ENCODE measurements at regions not wholly inside any gene's neighbourhood (a gene's known extent, or its start where the extent isn't known, plus 50 kb on each side); places are given as distances from the start of the nearest gene placed in this dataset.

DNA sequence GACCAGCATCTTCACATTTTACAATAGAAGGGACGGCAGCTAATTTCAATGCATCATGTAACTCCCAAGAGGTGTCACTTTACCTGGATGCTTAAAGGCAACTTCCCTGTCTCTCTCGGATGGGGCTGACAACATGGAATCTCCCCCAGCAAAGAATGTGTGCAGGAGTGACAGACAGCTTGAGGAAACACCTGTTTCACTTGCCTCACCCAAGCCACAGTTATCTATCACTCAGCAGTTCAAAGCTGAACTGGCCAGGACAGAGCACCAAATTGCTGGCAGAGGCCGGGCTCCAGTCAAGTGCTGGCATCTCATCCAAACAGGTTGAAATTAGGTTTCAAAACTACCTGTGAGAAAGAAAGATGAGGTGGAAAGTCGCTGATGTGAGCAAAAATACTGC lies 538.0 kb upstream of the PLXNA2 start:
- no peak for DNase-seq (ENCODE audit: low read depth in 2 of 2)

DNA sequence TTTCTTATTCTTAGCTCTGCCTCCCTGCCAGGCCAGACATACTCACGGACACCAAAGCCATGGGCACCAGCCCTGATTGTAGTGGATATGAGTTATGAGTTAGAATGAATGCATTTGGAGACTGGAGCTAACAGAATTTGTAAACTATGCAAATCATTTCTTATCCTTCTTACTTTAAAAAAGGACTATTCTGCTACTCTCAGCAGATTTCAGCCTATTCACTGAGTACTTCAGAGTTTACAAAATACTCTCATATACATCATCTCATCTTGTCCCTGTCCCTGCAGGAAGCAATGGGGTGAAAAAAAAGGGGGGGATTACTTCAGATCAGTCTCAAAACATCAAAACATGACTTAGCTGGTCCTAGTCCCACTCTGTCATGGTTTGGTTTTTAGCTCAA lies 541.4 kb upstream of the PLXNA2 start:
- DNase-seq (ENCODE audit: low read depth in 2 of 2), result no peak

DNA sequence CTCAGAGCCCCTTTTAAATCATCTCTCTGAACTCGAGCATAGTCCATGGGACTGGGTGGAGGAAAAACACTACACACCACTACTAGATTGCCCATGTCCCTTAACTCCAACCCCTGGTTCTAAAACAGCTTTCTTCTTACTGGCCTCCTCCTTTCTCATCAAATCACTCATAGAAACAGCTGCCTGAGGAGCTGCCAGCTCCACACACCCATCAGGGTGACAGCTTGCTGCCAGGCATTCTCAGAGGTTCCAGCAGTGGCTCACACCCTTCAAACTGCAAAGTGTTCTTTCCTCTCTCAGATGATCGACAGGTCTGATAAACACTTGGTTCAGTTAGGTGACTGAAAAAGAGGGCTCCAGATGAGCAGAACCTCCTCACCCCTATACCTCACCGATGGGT lies 543.0 kb upstream of the PLXNA2 start:
- DNase-seq (ENCODE audit: low read depth in 2 of 2), result no peak

DNA sequence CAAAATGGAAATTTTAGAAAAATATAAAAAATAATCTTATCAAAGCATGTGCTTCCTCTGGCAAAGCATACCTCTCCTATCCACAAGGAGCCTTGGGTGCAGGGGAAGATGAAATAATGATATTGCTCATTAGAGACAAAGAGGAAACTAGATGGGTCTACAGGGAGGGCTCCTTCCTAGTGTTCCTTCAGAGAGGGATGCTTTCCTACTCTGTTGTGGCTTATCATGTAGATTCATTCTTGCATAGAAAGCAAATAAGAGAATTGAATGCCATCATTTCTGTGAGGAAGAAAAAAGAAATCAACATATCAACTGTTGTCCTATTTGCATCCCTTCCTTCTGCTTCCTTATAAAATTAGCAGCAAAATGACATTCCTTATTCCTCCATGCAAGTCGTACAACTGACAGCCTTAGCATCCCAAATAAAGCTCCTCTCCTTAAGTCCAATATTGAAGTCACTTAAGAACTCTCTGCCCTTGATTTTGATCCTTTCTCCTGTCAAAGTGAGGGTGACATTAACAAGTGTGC lies 543.9 kb upstream of the PLXNA2 start:
- DNase-seq (ENCODE audit: low read depth in 2 of 2), result no peak

DNA sequence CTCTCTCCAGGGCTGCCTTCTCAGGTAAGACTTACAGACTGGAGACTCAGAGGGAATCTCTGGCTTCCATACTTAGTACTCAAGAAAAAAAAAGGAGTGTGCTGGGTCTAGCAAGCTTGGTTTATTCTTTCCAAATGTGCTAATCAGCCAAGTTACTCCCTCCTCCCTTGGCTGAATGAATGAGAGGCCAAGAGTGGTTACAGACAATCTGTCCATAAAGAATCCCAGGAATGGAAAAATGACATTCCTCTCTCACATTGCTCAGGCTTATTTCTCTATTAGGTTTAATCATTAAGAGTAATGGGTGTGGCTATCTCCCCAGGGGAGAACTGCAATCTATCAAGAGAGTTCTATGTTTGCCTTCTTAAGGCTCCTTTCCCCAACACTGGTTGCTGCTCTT lies 547.3 kb upstream of the PLXNA2 start:
- DNase-seq (ENCODE audit: low read depth in 2 of 2), result no peak

DNA sequence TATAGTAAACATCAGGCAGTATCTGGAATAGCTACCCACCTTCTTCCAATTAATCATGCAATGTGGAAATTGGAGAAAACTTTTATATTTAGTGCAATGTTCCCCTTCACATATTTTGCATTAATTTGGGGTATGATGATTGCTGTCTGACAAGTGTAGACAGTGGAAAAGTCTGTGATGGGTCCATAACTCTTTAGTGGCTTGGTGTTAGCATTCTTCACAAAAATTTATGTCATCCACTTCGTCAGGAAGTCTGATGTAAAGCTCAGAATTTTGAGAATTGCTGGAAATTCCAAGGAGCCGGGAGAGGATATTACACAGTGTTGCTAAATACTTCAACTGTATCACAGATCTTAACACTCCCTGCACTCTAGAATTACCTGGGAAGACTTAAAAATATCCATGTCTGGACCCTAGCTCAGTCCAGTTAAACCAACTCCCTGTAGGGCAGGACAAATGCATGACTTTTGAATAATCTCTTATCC lies 549.7 kb upstream of the PLXNA2 start:
- no peak for DNase-seq (ENCODE audit: low read depth in 2 of 2)

DNA sequence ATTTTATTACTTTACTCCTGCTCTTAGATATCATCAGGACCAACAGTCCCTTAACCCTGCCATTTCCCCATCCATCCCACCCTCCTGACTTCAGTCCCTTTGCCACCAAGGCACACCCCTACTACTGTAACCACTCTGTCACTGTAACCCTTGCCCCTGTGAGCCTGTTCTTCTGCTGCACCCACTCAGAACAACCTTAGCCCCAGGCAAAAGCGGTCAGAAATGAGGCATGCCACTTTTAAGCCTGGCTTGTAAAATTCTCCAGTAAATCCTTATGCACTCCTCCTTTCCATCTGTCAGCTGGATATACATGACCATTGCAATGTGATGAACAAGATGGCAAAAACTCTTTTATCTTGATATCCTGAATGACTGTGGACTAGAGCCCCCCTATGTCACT lies 555.0 kb upstream of the PLXNA2 start:
- no peak for DNase-seq (ENCODE audit: low read depth in 2 of 2)

DNA sequence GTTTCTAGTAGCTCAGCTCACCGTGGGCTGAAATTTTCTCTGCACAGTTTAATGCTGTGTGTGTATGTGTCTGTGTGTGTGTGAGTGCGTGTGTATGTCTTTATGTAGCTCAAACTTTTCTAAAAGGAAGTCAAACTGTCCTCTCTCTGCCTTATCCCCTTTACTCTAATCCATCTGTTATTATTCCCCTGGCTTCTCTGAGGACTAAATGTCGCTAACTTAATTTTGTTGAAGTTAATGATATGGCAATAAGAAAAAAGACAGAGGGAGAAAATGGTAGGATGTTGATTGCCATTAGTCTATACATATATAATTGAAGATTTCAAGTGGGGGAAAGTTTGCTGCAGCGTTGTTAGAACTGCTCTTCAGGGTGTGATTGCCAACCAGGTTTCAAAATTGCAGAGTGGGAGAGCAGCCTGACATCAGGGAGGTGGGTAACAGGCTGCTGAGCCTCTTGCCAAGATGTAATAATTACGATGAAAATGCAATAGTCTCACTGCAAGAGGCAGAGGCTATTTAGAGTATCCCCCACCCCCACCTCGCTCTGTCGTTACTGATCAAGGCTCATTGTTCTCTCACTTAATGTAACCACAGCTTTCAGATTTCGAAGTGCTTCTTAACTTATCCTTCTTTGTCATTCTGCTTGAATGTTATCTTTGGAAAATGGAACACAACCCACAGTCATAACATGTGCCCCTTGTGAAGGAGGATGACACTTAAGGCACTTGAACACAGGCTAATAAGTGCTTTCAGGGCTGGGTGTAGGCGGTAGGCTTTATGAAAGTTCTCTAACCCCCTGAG lies 559.0 kb upstream of the PLXNA2 start:
- no peak for DNase-seq (ENCODE audit: low read depth in 2 of 2)

DNA sequence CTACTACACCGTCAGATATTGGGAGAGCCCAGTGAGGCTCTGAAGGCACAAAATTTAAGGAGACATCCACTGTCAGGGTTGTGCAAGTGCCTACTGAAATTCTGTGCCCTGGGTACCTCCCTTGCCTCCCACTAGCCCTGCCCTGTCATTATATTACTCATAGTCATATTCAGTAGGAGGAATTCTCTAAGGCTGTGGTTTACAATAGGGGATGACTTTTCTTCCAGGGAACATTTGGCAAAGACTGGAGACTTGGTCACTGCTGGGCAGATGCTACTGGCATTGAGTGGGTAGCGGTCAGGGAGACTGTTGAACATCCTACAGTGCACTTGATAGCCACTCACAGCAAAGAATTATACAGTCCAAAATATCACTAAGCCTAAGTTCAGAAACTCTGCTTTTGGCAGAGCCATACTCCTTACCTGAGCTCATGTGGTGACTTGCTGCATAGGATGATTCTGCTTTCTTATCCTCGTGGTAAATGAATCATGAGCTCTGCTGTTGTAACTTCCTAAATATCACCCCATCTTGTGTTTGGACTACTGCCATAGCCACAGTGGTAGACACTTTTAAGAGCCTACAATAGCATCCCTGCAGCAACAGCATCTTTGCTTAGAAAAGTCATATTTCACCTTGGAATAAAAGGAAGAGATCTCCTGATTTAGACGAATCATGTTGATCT lies 563.4 kb upstream of the PLXNA2 start:
- DNase-seq (ENCODE audit: low read depth in 2 of 2), result no peak

DNA sequence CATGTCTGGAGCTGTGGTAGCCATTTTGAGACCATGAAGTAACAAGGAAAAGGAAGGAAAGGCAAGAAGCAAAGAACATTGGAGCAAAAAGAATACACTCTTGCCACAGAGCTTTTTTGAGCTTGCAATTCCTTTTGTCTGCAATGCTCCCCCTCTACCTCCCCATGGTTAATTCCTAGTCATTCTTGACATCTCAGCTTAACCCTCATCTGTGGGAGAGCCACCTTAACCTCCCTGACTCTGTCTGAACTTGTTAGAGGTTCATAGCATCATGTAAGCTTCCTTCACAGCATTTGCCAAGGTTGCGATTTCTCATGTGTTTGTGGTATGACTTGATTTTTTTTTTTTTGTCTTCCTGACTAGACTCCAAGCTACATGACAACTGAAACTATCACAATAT lies 564.1 kb upstream of the PLXNA2 start:
- DNase-seq (ENCODE audit: low read depth in 2 of 2), result no peak

DNA sequence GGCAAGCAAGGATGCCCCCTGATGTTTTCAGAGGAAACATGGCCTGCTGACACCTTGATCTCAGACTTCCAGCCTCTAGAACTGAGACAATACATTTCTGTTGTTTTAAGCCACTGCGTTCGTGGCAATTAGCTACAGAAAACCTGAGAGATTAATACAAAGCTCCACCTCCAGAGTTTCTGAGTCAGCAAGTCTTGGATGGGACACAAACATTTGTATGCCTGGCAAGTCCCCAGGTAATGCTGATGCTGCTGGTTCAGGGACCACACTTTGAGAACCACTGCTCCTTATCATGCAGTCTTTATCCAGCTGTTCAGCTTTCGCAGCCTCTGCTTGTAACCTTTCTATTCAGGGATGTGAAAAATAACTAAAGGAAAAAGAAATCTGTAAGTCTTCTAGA lies 565.7 kb upstream of the PLXNA2 start:
- DNase-seq (ENCODE audit: low read depth in 2 of 2), result no peak

DNA sequence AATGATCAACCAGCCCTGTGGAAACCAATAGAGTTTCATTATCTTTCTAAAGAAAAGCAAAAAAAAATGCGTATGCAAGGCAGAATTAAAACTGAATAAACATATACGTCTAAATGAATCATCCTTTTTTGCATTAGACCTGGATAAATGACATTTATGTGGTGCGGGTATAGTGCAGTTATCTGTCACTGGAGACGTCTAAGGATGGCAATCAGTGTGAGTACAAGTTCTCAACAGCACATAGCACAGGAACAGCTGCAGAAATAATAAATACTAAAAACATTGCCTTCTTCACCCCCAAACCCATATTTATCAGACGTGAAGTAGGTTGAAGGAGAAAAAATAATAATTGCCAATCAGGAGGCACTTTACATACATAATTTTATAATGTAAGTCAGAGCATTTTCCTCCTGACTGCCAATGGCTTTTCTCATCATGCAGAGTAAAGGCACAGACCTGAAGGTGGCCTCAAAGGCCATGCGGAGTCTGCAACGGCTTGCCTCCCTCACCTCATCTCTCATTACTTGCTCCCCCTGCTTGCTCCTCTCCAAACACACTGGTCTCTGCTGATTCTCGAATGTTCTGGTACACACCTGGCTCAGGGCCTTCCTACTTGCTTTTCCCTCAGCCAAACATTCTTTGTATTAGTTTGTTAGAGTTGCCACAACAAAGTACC lies 574.7 kb upstream of the PLXNA2 start:
- DNase-seq (ENCODE audit: low read depth in 2 of 2), result no peak

DNA sequence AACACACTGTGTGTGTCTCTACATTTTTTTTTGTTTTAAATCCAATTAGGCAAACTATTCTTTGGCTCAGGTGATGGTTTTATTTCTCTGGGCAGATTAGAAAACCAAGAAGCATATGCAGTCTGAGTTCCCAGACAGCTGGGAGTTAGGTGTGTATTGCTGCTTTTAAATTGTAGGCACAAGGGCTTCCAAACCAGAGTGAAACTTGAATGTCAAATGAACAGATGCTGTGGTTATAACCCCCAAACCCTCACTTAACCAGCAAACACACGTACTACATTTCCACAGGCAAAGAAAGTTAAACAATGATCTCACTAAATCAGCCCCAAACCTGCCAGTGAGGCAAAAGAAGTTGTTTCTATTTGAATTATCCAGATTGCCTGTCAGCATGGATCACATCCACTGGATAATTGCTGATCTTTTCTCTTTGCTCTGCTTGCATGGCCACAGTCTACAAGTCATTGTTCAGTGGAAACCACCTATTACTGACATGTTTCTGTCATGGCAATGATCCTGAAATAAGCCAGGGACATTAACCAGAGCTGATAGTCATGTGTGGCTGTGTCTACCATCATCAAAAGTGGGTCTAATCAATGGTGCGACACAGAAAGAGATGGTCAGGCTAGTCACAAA lies 576.5 kb upstream of the PLXNA2 start:
- no peak for DNase-seq (ENCODE audit: low read depth in 2 of 2)

DNA sequence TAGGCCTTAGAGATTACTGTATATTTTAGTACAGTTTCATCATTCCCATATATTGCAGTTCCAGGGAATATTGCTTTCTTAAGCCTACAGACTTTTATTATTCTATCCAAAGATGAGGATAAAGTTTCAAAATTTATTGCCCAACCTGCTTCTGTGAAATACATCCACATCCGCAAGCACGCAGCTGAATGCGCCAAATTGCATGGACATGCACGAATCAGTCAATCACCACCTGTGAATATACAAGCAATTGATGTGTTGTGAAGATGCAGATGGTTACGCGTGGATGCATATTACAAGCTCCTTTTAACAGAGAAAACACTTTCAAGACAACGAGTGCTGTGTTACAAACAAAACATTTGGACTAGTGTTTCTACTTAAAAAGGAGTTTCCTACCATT lies 577.8 kb upstream of the PLXNA2 start:
- no peak for DNase-seq (ENCODE audit: low read depth in 2 of 2)

DNA sequence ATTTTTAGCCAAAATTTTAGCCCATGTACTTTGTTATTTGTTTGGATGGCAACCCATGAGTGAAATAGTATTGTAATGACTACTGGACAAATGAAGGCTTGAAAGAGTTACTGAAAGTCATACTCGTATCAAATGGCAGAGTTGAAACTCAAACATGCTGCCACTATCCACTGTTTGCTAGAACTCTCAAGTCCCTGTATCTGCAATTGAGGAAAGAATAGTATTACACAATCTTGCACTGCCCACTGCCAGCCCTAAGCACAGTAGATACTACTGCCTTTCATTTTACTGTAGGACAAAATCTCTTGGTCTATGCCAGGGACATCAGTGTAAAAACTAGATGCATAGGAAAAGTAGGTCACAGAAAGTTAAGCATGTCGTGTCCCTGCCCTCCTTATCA lies 581.1 kb upstream of the PLXNA2 start:
- DNase-seq (ENCODE audit: low read depth in 2 of 2), result no peak

DNA sequence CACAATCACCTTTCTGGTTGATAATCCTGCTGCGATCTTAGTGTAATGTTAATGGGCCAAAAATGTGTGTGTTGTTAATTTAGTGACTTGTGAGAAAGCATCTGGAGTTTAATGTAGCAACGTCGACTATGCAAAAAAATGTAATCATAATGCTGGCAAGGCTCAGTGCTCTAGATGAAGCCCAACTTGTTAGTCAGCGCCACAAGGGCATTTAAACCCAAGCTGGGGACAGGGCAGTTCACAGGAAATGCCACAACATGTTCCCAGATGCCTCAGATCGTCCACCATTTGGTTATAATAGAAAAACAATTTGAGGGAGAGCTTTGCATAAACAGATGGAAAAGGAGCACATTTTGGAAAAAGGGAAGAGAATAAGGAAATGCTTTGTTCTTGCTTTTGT lies 585.4 kb upstream of the PLXNA2 start:
- DNase-seq (ENCODE audit: low read depth in 2 of 2), result no peak

DNA sequence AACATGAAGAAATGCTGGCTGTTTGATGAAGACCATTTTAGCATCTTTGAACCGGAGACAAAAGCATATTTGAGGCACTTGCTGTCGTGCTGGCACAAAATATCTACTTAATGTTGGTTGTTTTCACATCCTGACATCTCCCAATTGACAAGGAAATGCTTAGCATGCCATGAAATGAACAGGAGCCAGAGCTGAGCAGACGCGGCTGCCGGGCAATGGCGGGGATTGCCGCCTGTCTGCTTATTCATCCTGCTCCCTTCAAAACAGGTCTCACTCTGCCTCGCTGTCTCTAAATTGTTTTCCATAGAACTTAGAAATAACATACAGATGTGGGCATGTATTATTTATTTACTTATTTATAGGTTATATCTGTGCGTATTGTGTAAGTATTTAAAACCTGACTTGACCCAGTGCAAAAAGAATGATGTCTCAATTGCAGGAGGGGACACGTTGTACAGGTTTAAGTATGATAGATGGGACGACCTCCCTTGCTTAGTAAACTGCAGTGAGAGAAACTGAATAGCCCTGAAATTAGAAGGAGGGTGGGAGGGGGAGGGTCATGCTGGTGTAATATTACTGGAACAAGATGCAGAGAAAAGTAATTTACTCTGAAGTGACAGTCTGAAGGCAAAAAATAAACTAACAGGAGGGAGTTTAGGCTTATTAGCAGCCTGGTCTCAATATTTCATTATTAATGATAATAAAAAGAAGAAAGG lies 590.4 kb upstream of the PLXNA2 start:
- no peak for DNase-seq (ENCODE audit: low read depth in 2 of 2)

DNA sequence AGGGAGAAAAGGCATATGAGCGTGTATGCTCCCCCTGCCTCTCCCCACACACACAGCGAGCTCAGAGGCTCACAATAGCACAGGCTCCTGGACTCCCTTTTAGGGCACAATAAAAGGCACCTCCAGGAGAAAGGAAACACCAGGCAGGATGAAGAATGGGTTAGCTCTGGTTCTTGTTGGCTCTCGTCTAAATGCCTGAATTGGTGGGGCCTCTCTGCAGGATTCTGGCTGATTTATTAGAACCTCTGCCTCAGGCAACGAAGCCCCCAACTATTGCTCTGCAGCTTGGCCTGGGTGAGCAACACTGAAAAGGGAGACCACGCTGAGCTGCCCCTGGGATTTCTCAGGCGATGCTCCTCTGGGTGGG lies 590.9 kb upstream of the PLXNA2 start:
- no peak for DNase-seq (ENCODE audit: low read depth in 2 of 2)

DNA sequence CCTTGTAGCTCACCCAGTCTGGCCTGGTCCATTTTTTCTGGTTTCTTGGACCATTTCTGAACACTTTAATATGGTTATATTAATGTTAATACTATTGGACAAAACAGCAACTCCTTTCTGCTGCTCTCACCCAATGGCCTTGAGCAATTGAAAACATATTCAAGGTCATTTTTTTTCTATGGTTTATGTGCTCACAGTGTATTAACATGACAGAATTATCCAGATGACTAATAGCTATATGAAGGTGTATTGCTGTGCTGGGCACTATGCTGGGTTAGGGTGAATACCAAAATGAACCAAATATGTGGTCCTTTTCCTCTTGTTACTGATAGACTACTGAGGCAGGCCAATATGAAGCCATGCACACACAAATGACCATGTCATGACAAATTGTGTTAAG lies 591.6 kb upstream of the PLXNA2 start:
- no peak for DNase-seq (ENCODE audit: low read depth in 2 of 2)

DNA sequence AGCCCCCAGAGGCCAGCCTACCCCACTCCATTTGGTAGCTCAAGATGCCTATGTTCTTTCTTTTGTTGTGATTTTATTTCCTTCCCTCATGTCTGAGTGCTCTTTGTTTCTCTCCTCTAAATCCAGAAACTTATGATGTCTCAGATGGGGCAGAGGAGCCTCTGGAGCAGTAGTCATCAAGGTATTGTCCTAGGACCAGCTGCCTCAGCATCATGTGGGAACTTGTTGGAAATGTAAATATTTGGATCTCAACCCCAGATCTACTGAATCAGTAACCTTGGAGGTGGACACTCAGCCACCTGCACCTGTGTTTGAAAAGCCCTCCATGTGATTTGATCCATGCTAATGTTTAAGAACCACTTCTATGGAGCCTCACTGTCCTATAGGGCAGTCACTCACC lies 593.1 kb upstream of the PLXNA2 start:
- no peak for DNase-seq (ENCODE audit: low read depth in 2 of 2)

DNA sequence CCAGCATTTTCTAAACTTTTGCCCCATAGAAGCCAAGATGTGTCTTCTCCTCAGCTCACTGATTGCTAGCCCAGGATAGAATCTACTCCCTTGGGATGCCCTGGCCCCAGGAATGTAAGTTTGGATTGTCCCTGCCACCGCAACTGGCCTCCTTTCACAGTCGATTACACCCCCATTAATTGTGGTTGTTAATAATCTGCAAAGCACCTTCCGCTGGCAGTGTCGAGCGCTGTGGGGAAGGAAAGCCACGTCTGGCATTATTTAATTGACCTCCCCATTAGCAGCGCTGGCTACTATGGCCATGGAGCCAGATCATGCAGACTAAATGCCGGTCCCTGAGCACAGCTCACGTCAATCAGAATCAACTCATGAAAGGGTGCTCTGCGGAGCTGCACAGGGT lies 597.3 kb upstream of the PLXNA2 start:
- DNase-seq (ENCODE audit: low read depth in 2 of 2), result no peak

DNA sequence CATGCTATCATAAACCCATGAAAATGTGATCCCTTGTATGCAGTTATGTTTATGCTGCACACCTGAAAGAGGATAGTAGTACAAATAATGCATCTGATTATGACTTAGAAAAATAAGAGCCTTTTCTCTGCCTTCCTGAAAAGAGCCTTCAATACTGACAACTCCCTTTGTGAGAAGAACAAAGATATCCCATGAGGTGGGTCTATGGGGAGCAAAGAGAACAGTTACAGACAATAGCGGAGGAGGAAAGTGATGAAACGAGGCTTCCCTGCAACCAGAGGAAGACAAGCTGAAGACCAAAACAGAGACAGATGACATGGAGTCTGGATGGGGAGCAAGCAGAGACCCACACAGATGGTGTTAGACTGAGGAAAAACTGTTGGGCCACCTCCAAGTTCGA lies 598.3 kb upstream of the PLXNA2 start:
- DNase-seq (ENCODE audit: low read depth in 2 of 2), result no peak

All from stimulated activated CD8-positive, alpha-beta memory T cell treated with anti-CD3 and anti-CD28 coated beads, Interleukin-2, amount 100 ng/mL, for 48 hours (primary cell).